ENCODE measurements at regions not wholly inside any gene's neighbourhood (a gene's known extent, or its start where the extent isn't known, plus 50 kb on each side); places are given as distances from the start of the nearest gene placed in this dataset.

GRCh38 chr7:17617857-17618651 lies 319.6 kb downstream of the AHR start:
- DNase-seq, result no peak
- ATAC-seq (ENCODE audit: poor library complexity), result no peak
- intact Hi-C loops (cut with DNase I), result no loop called here

GRCh38 chr7:17618652-17618974 lies 320.2 kb downstream of the AHR start:
- intact Hi-C loops (cut with DNase I), result no loop called here
- no peak for ATAC-seq (ENCODE audit: poor library complexity)

GRCh38 chr7:17619196-17619818 lies 320.9 kb downstream of the AHR start:
- intact Hi-C loops (cut with DNase I), result no loop called here

More at GRCh38 chr7:17618652-17618974, 320.2 kb downstream of the AHR start:
- no peak for DNase-seq

GRCh38 chr7:17620566-17620965 lies 319.7 kb downstream of the SNX13 start:
- DNase-seq (no peak), ATAC-seq (ENCODE audit: poor library complexity) (no peak)
- intact Hi-C loops (cut with DNase I), result no loop called here

More at GRCh38 chr7:17619196-17619818, 320.9 kb downstream of the AHR start:
- no peak for ATAC-seq (ENCODE audit: poor library complexity)
- no peak for DNase-seq

- ATAC-seq (ENCODE audit: poor library complexity), result no peak
- no peak for DNase-seq
- intact Hi-C loops (cut with DNase I), result no loop called here
These were observed 317.8 kb downstream of the SNX13 start for GRCh38 chr7:17622451-17622850.

GRCh38 chr7:17623546-17624185 lies 316.6 kb downstream of the SNX13 start:
- ATAC-seq (ENCODE audit: poor library complexity), result no peak
- intact Hi-C loops (cut with DNase I), result no loop called here
- DNase-seq, result no peak

- intact Hi-C loops (cut with DNase I), result no loop called here
- no peak for ATAC-seq (ENCODE audit: poor library complexity)
- no peak for DNase-seq
These were observed 315.9 kb downstream of the SNX13 start for GRCh38 chr7:17624379-17624778.

- intact Hi-C loops (cut with DNase I), result no loop called here
- ATAC-seq (ENCODE audit: poor library complexity) (no peak), DNase-seq (no peak)
These were observed 315.3 kb downstream of the SNX13 start for GRCh38 chr7:17625043-17625442.

GRCh38 chr7:17626235-17626634 lies 314.1 kb downstream of the SNX13 start:
- no peak for ATAC-seq (ENCODE audit: poor library complexity)
- intact Hi-C loops (cut with DNase I), result no loop called here
- no peak for DNase-seq

GRCh38 chr7:17631061-17631460 lies 309.2 kb downstream of the SNX13 start:
- ATAC-seq (ENCODE audit: poor library complexity), result no peak
- no peak for DNase-seq
- intact Hi-C loops (cut with DNase I), result no loop called here

- no peak for DNase-seq
- intact Hi-C loops (cut with DNase I), result no loop called here
- no peak for ATAC-seq (ENCODE audit: poor library complexity)
These were observed 307.9 kb downstream of the SNX13 start for GRCh38 chr7:17632384-17632783.

GRCh38 chr7:17633067-17633466 lies 307.2 kb downstream of the SNX13 start:
- intact Hi-C loops (cut with DNase I), result no loop called here
- ATAC-seq (ENCODE audit: poor library complexity), result peak; percentile 29
- DNase-seq, result no peak

GRCh38 chr7:17638727-17639126 lies 301.6 kb downstream of the SNX13 start:
- ATAC-seq (ENCODE audit: poor library complexity) (peak; percentile 34), DNase-seq (no peak)
- intact Hi-C loops (cut with DNase I), result no loop called here

GRCh38 chr7:17640730-17641377 lies 299.4 kb downstream of the SNX13 start:
- intact Hi-C loops (cut with DNase I), result loop anchor here (10.0 kb wide), 1 partner anchor 656 kb away; no protein-coding TSS in a partner anchor
- ATAC-seq (ENCODE audit: poor library complexity), result peak; percentile 41

GRCh38 chr7:17645500-17645899 lies 294.8 kb downstream of the SNX13 start:
- intact Hi-C loops (cut with DNase I), result loop anchor here (10.0 kb wide), 1 partner anchor 661 kb away; no protein-coding TSS in a partner anchor
- DNase-seq (no peak), ATAC-seq (ENCODE audit: poor library complexity) (no peak)

More at GRCh38 chr7:17640730-17641377, 299.4 kb downstream of the SNX13 start:
- no peak for DNase-seq

- intact Hi-C loops (cut with DNase I), result loop anchor here (10.0 kb wide), 1 partner anchor 662 kb away; no protein-coding TSS in a partner anchor
- ATAC-seq (ENCODE audit: poor library complexity) (peak; percentile 38), DNase-seq (no peak)
These were observed 293.9 kb downstream of the SNX13 start for GRCh38 chr7:17646253-17646956.

- DNase-seq (no peak), ATAC-seq (ENCODE audit: poor library complexity) (no peak)
- intact Hi-C loops (cut with DNase I), result no loop called here
These were observed 289.0 kb downstream of the SNX13 start for GRCh38 chr7:17651341-17651740.

- DNase-seq (no peak), ATAC-seq (ENCODE audit: poor library complexity) (peak; percentile 91)
- intact Hi-C loops (cut with DNase I), result no loop called here
These were observed 288.4 kb downstream of the SNX13 start for GRCh38 chr7:17651863-17652385.
